Endothelial cell of umbilical vein (primary cell): ENCODE measurements at regions not wholly inside any gene's neighbourhood (a gene's known extent, or its start where the extent isn't known, plus 50 kb on each side); places are given as distances from the start of the nearest gene placed in this dataset.

Experiments
- BruUV-seq: library from RNA; stranded (reverse); fragments of 400-500 nt; replicated peaks from 2 replicates; lab custom pipeline; 2021; lab: Mats Ljungman, UMichigan
- CTCF ChIA-PET: fragments of 300-600, 350-600 bp; sonication (Branson Sonifier 250); formaldehyde crosslinking; loops from one replicate; lab custom pipeline; 2021; ENCODE audit warnings: antibody characterized with exemption, inconsistent platforms; lab: Charles Lee
- POLR2A ChIA-PET: fragments of 300-600, 350-600 bp; sonication (Branson Sonifier 250); formaldehyde crosslinking; loops from one replicate; lab custom pipeline; 2021; ENCODE audit warnings: antibody characterized with exemption, inconsistent platforms; lab: Charles Lee
- DNase-seq: peaks from one replicate; pipeline ENCODE4 v3.0.0-alpha.2; 2011; ENCODE audit warnings: low read depth, low spot score
- FAIRE-seq: peaks from 2 replicates; lab custom pipeline; 2011; peaks lifted over from hg19 to GRCh38; lab: Jason Lieb, UNC
- H2AFZ ChIP-seq: 2 replicates; pipeline ENCODE4 v1.6.0; 2012; ENCODE audit warnings: low read depth, low read length, control low read depth, inconsistent platforms
- H3K27ac ChIP-seq: 2 replicates; pipeline ENCODE4 v1.5.1; 2011; ENCODE audit warnings: low read depth, mild to moderate bottlenecking, control low read depth, low read length, moderate library complexity; ENCODE audit not compliant: insufficient read depth
- H3K27me3 ChIP-seq, 2 experiments: 2 replicates each; pipeline versions ENCODE4 v1.6.0 to v1.6.1; 2011; ENCODE audit warnings: low read length in 2 of 2, mixed read lengths in 1 of 2; ENCODE audit not compliant: control insufficient read depth in 2 of 2, insufficient read depth in 2 of 2
- H3K36me3 ChIP-seq, 2 experiments: 2 replicates in 1 of 2; 3 replicates in 1 of 2; pipeline ENCODE4 v1.5.1; 2011; ENCODE audit warnings: low read length in 2 of 2, mild to moderate bottlenecking in 1 of 2, moderate library complexity in 1 of 2; ENCODE audit not compliant: control insufficient read depth in 2 of 2, insufficient read depth in 2 of 2; ENCODE audit errors: extremely low read depth in 1 of 2
- H3K4me1 ChIP-seq: 3 replicates; pipeline ENCODE4 v1.5.1; 2011; ENCODE audit warnings: mild to moderate bottlenecking, low read length; ENCODE audit not compliant: control insufficient read depth, insufficient read depth; ENCODE audit errors: extremely low read depth
- H3K4me2 ChIP-seq: 2 replicates; pipeline ENCODE4 v1.6.1; 2011; ENCODE audit warnings: low read length, control low read depth, mixed read lengths; ENCODE audit not compliant: insufficient read depth
- H3K4me3 ChIP-seq, 3 experiments: fragments of 200-600 bp in 1 of 3; sonication (generic), shearing (Covaris generic) in 1 of 3; replicated peaks in 1 of 3; 2 replicates each; pipeline ENCODE4 v1.5.1; 2011 to 2016; ENCODE audit warnings: control low read depth in 3 of 3, low read length in 3 of 3, mild to moderate bottlenecking in 2 of 3, inconsistent platforms in 1 of 3, low read depth in 1 of 3, moderate library complexity in 1 of 3; ENCODE audit not compliant: insufficient read depth in 1 of 3
- H3K79me2 ChIP-seq: 2 replicates; pipeline ENCODE4 v1.6.0; 2012; ENCODE audit warnings: low read length, inconsistent platforms; ENCODE audit not compliant: control insufficient read depth, insufficient read depth
- H3K9ac ChIP-seq: replicated peaks from 2 replicates; pipeline ENCODE3; 2011; ENCODE audit warnings: low read length, control low read depth; ENCODE audit not compliant: insufficient read depth; ENCODE audit errors: extremely low read depth
- H3K9me1 ChIP-seq: replicated peaks from 3 replicates; pipeline ENCODE4 v1.6.0; 2011; ENCODE audit warnings: mild to moderate bottlenecking, low read length; ENCODE audit not compliant: control insufficient read depth, insufficient read depth; ENCODE audit errors: extremely low read depth
- H3K9me3 ChIP-seq: replicated peaks from 2 replicates; pipeline ENCODE4 v1.5.1; 2012; ENCODE audit warnings: low read length, inconsistent platforms; ENCODE audit not compliant: control insufficient read depth, insufficient read depth
- H4K20me1 ChIP-seq: replicated peaks from 2 replicates; pipeline ENCODE3; 2011; ENCODE audit warnings: mild to moderate bottlenecking, low read length; ENCODE audit not compliant: control insufficient read depth, insufficient read depth; ENCODE audit errors: extremely low read depth
- EZH2 ChIP-seq: IDR thresholded peaks from 2 replicates; pipeline ENCODE4 v1.6.1; 2012; ENCODE audit warnings: borderline replicate concordance, low read depth, mild to moderate bottlenecking, moderate library complexity, low read length, inconsistent platforms; ENCODE audit not compliant: severe bottlenecking
- FOS ChIP-seq: IDR thresholded peaks from 2 replicates; pipeline ENCODE4 v1.6.1; 2011; ENCODE audit warnings: mild to moderate bottlenecking, low read length, moderate library complexity, borderline replicate concordance; ENCODE audit not compliant: insufficient read depth
- GATA2 ChIP-seq: IDR thresholded peaks from 2 replicates; pipeline ENCODE4 v1.7.0; 2011; ENCODE audit warnings: low read depth, mild to moderate bottlenecking, moderate library complexity, mixed read lengths, low read length; ENCODE audit not compliant: insufficient read length, insufficient read depth
- JUN ChIP-seq: IDR thresholded peaks from 2 replicates; pipeline ENCODE4 v1.6.1; 2011; ENCODE audit warnings: borderline replicate concordance, low read depth; ENCODE audit not compliant: insufficient read length, insufficient read depth
- MYC ChIP-seq: IDR thresholded peaks from one replicate; pipeline ENCODE4 v1.6.1; 2011; ENCODE audit warnings: mild to moderate bottlenecking, low read depth, low read length
- POLR2A ChIP-seq: IDR thresholded peaks from 2 replicates; pipeline ENCODE4 v1.6.1; 2012; ENCODE audit warnings: low read depth, mild to moderate bottlenecking, control low read depth, low read length
- POLR2AphosphoS5 ChIP-seq: IDR thresholded peaks from 2 replicates; pipeline ENCODE4 v1.6.1; 2012; ENCODE audit warnings: low read depth, mild to moderate bottlenecking, control low read depth, low read length, moderate library complexity; ENCODE audit not compliant: insufficient read depth
- dilution Hi-C: fragments of 300-500 bp; cut with MboI; formaldehyde crosslinking; loops from one replicate; pipeline ENCODE4 v1.15.0; 2019; ENCODE audit warnings: low sequenced_read_pairs; ENCODE audit not compliant: extremely low pct_ligation_motif_present
- intact Hi-C: fragments of 100-400 bp; cut with micrococcal nuclease; formaldehyde crosslinking; loops from one replicate; pipeline ENCODE4 v1.10.0; 2022
- TF ChIP-seq, protein P1 (sequence below): IDR thresholded peaks from 2 replicates; pipeline ENCODE4 v1.6.1; 2011; ENCODE audit not compliant: insufficient read depth, insufficient read length
- TF ChIP-seq, protein P2 (sequence below), 2 donors: IDR thresholded peaks; 1 replicate in 1 of 2; 2 replicates in 1 of 2; pipeline ENCODE4 v1.5.1; 2011; ENCODE audit warnings: low read length in 2 of 2, mild to moderate bottlenecking in 2 of 2, moderate library complexity in 2 of 2, control low read depth in 1 of 2, inconsistent platforms in 1 of 2, low read depth in 1 of 2; ENCODE audit not compliant: insufficient read depth in 1 of 2; ENCODE audit errors: extremely low read depth in 1 of 2

DNA sequence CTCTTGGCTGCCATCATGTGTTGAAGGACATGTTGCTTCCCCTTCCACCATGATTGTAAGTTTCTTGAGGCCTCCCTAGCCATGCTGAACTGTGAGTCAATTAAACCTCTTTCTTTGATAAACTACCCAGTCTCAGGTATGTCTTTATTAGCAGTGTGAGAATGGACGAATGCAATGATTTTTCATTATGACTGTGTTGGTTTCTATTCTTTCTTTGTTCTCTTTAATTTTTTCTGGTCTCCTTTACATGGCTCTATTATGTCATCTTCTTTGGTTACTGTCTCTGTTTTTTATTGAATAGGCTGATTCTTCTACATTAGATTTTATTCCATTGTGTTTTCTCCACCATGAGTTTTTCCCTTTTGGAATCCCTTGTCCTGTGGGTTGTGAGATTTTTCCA is 840.6 kb downstream of the TRAM1L1 start:
- DNase-seq, result no peak
- ChIA-PET CTCF (no interaction called here), POLR2A (no interaction called here)
- Histone ChIP-seq H3K79me2 (no peaks in the 10 kb centered on the region), H3K27me3 (no peaks in the 10 kb centered on the region), H2AFZ (no peak overlapping the region), H3K4me3 (no peak overlapping the region), H3K9me1 (no peaks in the 10 kb centered on the region), H3K9ac (no peak overlapping the region), H3K4me1 (no peaks in the 10 kb centered on the region), H4K20me1 (no peaks in the 10 kb centered on the region), H3K9me3 (no peaks in the 10 kb centered on the region), H3K4me2 (no peak overlapping the region), H3K27ac (no peak overlapping the region), H3K36me3 (no peaks in the 10 kb centered on the region)
- BruUV-seq, result no TSS peak
- dilution Hi-C loops, result no loop called here
- FAIRE-seq, result no peak
- TF ChIP-seq EZH2, result no peak
- TF ChIP-seq GATA2, result no peak
- no peak for TF ChIP-seq POLR2A
- TF ChIP-seq POLR2AphosphoS5, result no peak
- TF ChIP-seq, protein P1, sequence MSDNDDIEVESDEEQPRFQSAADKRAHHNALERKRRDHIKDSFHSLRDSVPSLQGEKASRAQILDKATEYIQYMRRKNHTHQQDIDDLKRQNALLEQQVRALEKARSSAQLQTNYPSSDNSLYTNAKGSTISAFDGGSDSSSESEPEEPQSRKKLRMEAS, result no peak
- no peak for TF ChIP-seq JUN
- TF ChIP-seq, protein P2, sequence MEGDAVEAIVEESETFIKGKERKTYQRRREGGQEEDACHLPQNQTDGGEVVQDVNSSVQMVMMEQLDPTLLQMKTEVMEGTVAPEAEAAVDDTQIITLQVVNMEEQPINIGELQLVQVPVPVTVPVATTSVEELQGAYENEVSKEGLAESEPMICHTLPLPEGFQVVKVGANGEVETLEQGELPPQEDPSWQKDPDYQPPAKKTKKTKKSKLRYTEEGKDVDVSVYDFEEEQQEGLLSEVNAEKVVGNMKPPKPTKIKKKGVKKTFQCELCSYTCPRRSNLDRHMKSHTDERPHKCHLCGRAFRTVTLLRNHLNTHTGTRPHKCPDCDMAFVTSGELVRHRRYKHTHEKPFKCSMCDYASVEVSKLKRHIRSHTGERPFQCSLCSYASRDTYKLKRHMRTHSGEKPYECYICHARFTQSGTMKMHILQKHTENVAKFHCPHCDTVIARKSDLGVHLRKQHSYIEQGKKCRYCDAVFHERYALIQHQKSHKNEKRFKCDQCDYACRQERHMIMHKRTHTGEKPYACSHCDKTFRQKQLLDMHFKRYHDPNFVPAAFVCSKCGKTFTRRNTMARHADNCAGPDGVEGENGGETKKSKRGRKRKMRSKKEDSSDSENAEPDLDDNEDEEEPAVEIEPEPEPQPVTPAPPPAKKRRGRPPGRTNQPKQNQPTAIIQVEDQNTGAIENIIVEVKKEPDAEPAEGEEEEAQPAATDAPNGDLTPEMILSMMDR (IDR thresholded peaks at IDR 0.05; ENCODE audit: extremely low read depth in 1 of 2, insufficient read depth in 1 of 2, low read depth in 1 of 2, low read length in 2 of 2), result no peak
- no peak for TF ChIP-seq FOS
- no peak for TF ChIP-seq MYC
- intact Hi-C loops, result no loop called here
